Calu3 (cell line): ENCODE measurements at regions not wholly inside any gene's neighbourhood (a gene's known extent, or its start where the extent isn't known, plus 50 kb on each side); places are given as distances from the start of the nearest gene placed in this dataset.

ENCODE experiments used
- BruUV-seq: library from RNA; stranded (reverse); fragments of 400-500 nt; replicated peaks from 2 replicates; lab custom pipeline; 2021; lab: Mats Ljungman, UMichigan
- CTCF ChIA-PET: fragments of 300-600 bp; sonication (Branson Sonifier 250); formaldehyde crosslinking; loops from one replicate; lab custom pipeline; 2022; ENCODE audit warnings: antibody characterized with exemption; lab: Charles Lee
- DNase-seq: peaks from one replicate; pipeline ENCODE4 v3.0.0; 2022
- H3K27ac Mint-ChIP-seq: one replicate; pipeline ENCODE4 v1.8.0; 2022; ENCODE audit warnings: mixed read lengths; ENCODE audit not compliant: unreplicated experiment
- H3K27me3 Mint-ChIP-seq: one replicate; pipeline ENCODE4 v1.8.0; 2022; ENCODE audit warnings: mixed read lengths; ENCODE audit not compliant: unreplicated experiment
- H3K36me3 Mint-ChIP-seq: one replicate; pipeline ENCODE4 v1.8.0; 2022; ENCODE audit warnings: mild to moderate bottlenecking, moderate library complexity, mixed read lengths; ENCODE audit not compliant: insufficient read depth, unreplicated experiment
- H3K4me1 Mint-ChIP-seq: one replicate; pipeline ENCODE4 v1.8.0; 2022; ENCODE audit warnings: mild to moderate bottlenecking, low read depth, mixed read lengths; ENCODE audit not compliant: unreplicated experiment
- H3K4me3 Mint-ChIP-seq: one replicate; pipeline ENCODE4 v1.8.0; 2022; ENCODE audit warnings: mild to moderate bottlenecking, low read depth, moderate library complexity, mixed read lengths; ENCODE audit not compliant: unreplicated experiment
- H3K9me3 Mint-ChIP-seq: one replicate; pipeline ENCODE4 v1.8.0; 2022; ENCODE audit warnings: low read depth, mixed read lengths; ENCODE audit not compliant: unreplicated experiment
- CTCF ChIP-seq: fragments of 200-600 bp; IDR thresholded peaks from one replicate; pipeline ENCODE4 v1.8.0; 2022; ENCODE audit warnings: antibody characterized with exemption; ENCODE audit not compliant: unreplicated experiment
- intact Hi-C: fragments of 100-400 bp; cut with micrococcal nuclease; formaldehyde crosslinking; loops from one replicate; pipeline ENCODE4 v1.10.0; 2022; ENCODE audit not compliant: unreplicated experiment

- no TSS peak for BruUV-seq
- no peak for TF ChIP-seq CTCF
- no peak overlapping the region for H3K27ac Mint-ChIP-seq
- no peaks in the 10 kb centered on the region for H3K27me3 Mint-ChIP-seq
- intact Hi-C loops = no loop called here
- CTCF ChIA-PET = no interaction called here
- no peak overlapping the region for H3K4me3 Mint-ChIP-seq
- peaks cover 5% of the 10 kb centered on the region for H3K9me3 Mint-ChIP-seq
- DNase-seq = no peak
- peaks cover 4% of the 10 kb centered on the region for H3K36me3 Mint-ChIP-seq
- H3K4me1 Mint-ChIP-seq = no peaks in the 10 kb centered on the region
Observed at GRCh38 chr18:78793313-78794070, 186.1 kb upstream of the SALL3 start.

- no TSS peak for BruUV-seq
- no peak overlapping the region for H3K4me3 Mint-ChIP-seq
Observed at GRCh38 chr18:78794071-78794430, 185.6 kb upstream of the SALL3 start.

GRCh38 chr18:78796693-78797455 is 182.7 kb upstream of the SALL3 start:
- BruUV-seq = no TSS peak
- no peaks in the 10 kb centered on the region for H3K36me3 Mint-ChIP-seq
- intact Hi-C loops = no loop called here
- no peak overlapping the region for H3K4me3 Mint-ChIP-seq
- no peaks in the 10 kb centered on the region for H3K27me3 Mint-ChIP-seq
- no peak for TF ChIP-seq CTCF
- DNase-seq = no peak
- peaks cover 11% of the 10 kb centered on the region for H3K9me3 Mint-ChIP-seq
- no peaks in the 10 kb centered on the region for H3K4me1 Mint-ChIP-seq
- no peak overlapping the region for H3K27ac Mint-ChIP-seq
- CTCF ChIA-PET = no interaction called here

More at GRCh38 chr18:78794071-78794430, 185.6 kb upstream of the SALL3 start:
- intact Hi-C loops = no loop called here
- H3K9me3 Mint-ChIP-seq = peaks cover 5% of the 10 kb centered on the region
- peaks cover 4% of the 10 kb centered on the region for H3K36me3 Mint-ChIP-seq
- DNase-seq = no peak
- TF ChIP-seq CTCF = no peak
- H3K27me3 Mint-ChIP-seq = no peaks in the 10 kb centered on the region
- CTCF ChIA-PET = no interaction called here
- H3K4me1 Mint-ChIP-seq = no peaks in the 10 kb centered on the region
- H3K27ac Mint-ChIP-seq = no peak overlapping the region

GRCh38 chr18:78797499-78797898 is 182.1 kb upstream of the SALL3 start:
- no peak for TF ChIP-seq CTCF
- Mint-ChIP-seq H3K27ac (no peak overlapping the region), H3K4me1 (no peaks in the 10 kb centered on the region), H3K4me3 (no peak overlapping the region), H3K36me3 (no peaks in the 10 kb centered on the region), H3K9me3 (peaks cover 11% of the 10 kb centered on the region), H3K27me3 (no peaks in the 10 kb centered on the region)
- intact Hi-C loops = no loop called here
- DNase-seq = no peak
- no TSS peak for BruUV-seq
- CTCF ChIA-PET = interaction anchor here (0.7 kb wide), 1 partner anchor 35 kb away, joined by 4 read pairs; no protein-coding TSS in a partner anchor
